GM19025 (cell line): ENCODE measurements at regions not wholly inside any gene's neighbourhood (a gene's known extent, or its start where the extent isn't known, plus 50 kb on each side); places are given as distances from the start of the nearest gene placed in this dataset.

Experiments used
- ATAC-seq: cut with Tn5 transposase; IDR thresholded peaks from one replicate; pipeline ENCODE4 v1.9.1; 2021; ENCODE audit warnings: mild to moderate bottlenecking, low read depth, moderate library complexity; ENCODE audit not compliant: unreplicated experiment

DNA sequence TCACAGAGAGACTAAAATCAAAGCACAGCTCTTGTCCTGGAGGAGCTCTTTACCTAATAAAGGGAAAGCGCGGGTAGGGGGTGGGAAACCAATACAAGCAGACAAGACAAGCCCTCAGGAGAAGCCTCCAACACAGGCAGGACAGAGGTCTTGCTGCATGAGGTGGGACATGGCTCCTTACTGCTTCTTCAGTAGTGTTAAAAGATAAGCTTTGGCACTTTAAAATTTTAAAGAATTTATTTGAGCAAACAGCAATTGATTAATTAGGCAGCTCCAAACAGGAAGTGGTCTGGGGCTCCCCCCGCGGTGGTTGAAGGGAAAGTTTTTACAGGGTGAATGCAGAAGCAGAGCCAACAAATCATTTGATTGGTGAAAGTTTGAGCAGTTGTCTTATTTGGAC, 50.3 kb upstream of the MACC1 start:
- no peak for ATAC-seq

GRCh38 chr7:20268824-20269223, 51.6 kb upstream of the MACC1 start:
- no peak for ATAC-seq

GRCh38 chr7:20269726-20270125, 52.5 kb upstream of the MACC1 start:
- no peak for ATAC-seq

DNA sequence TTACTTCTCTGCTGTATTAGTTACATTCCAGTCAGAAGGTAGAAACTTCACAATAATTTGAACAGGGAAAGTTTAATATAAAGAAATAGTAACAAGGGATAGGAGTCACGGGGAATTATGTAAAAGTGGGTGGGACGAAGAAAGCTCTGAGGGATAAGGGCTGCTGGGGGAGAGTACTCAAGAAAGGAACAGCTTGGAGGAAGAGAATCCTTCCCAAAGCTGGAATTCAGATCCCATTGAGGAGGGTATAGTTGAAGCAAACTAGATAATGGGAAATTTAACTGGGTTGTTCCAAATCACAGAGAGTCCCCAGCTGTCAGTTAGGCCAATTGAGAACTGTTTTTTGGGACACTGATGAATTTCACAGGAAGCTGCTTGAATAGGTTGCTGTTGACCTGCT, 53.2 kb upstream of the MACC1 start:
- ATAC-seq: no peak

DNA sequence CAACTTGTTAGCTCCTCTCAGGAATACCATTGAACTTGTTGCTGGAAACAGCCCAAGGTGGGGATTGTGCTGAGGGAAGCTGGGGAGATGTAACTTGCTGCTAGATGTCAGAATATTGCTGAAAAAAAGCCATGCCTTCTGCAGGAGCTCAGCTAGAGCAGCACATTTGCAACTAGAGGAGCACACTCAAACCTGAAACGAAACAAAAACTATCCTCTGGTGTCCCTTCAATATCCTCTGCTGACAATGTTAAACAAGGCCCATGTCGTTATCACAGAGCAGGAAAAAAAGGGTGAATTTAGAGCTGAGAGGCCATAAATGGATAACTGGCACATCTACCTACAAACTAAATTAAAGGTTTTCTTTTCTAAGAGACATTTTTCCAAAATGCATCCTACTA, 53.7 kb upstream of the MACC1 start:
- ATAC-seq: peak; percentile 96

- no peak for ATAC-seq
Measured at GRCh38 chr7:20275637-20276036, 55.1 kb upstream of the ITGB8 start.

GRCh38 chr7:20276705-20277472, 53.8 kb upstream of the ITGB8 start:
- ATAC-seq: no peak

GRCh38 chr7:20279979-20280378, 50.7 kb upstream of the ITGB8 start:
- ATAC-seq: no peak

- no peak for ATAC-seq
Measured at GRCh38 chr7:20280475-20281351, 50.0 kb upstream of the ITGB8 start.
